GM18951 (cell line): ENCODE measurements at regions not wholly inside any gene's neighbourhood (a gene's known extent, or its start where the extent isn't known, plus 50 kb on each side); places are given as distances from the start of the nearest gene placed in this dataset.
"Not testable (repeated sequence)": the region's sequence is repeated elsewhere in the genome, so short reads cannot be mapped to it uniquely, and the experiment has no call there.

Experiments
- POLR2A ChIP-seq: IDR thresholded peaks from 4 replicates; pipeline ENCODE4 v1.6.1; 2011; ENCODE audit warnings: mild to moderate bottlenecking; ENCODE audit not compliant: insufficient read length, insufficient read depth; ENCODE audit errors: extremely low read depth
- in situ Hi-C: fragments of 300-500 bp; cut with MboI; formaldehyde crosslinking; loops from one replicate; pipeline ENCODE4 v1.12.0; 2022; ENCODE audit warnings: low sequenced_read_pairs, mixed read lengths, inconsistent platforms; ENCODE audit not compliant: unreplicated experiment

GRCh38 chr4:122973465-122973864, 51.1 kb upstream of the NUDT6 start:
- in situ Hi-C loops: no loop called here
- TF ChIP-seq POLR2A: no peak

- in situ Hi-C loops: no loop called here
- TF ChIP-seq POLR2A: no peak
Observed at GRCh38 chr4:122976111-122976510, 53.7 kb upstream of the NUDT6 start.

GRCh38 chr4:122977103-122977502, 54.7 kb upstream of the NUDT6 start:
- no peak for TF ChIP-seq POLR2A
- in situ Hi-C loops: no loop called here

GRCh38 chr4:122978109-122978508, 55.7 kb upstream of the NUDT6 start:
- TF ChIP-seq POLR2A: no peak
- in situ Hi-C loops: no loop called here

- in situ Hi-C loops: no loop called here
Observed at GRCh38 chr4:122978789-122979188, 56.4 kb upstream of the NUDT6 start.

GRCh38 chr4:122980860-122981259, 58.5 kb upstream of the NUDT6 start:
- in situ Hi-C loops: no loop called here
- TF ChIP-seq POLR2A: no peak

More at GRCh38 chr4:122978789-122979188, 56.4 kb upstream of the NUDT6 start:
- no peak for TF ChIP-seq POLR2A

- in situ Hi-C loops: no loop called here
- TF ChIP-seq POLR2A: no peak
Observed at GRCh38 chr4:122988696-122989095, 66.3 kb upstream of the NUDT6 start.

- TF ChIP-seq POLR2A: no peak
- in situ Hi-C loops: no loop called here
Observed at GRCh38 chr4:122990891-122991290, 68.5 kb upstream of the NUDT6 start.

- in situ Hi-C loops: no loop called here
- TF ChIP-seq POLR2A: no peak
Observed at GRCh38 chr4:122992057-122992456, 69.7 kb upstream of the NUDT6 start.

- no peak for TF ChIP-seq POLR2A
- in situ Hi-C loops: no loop called here
Observed at GRCh38 chr4:122992641-122993040, 70.2 kb upstream of the NUDT6 start.

GRCh38 chr4:122996350-122996749, 74.0 kb upstream of the NUDT6 start:
- in situ Hi-C loops: no loop called here
- no peak for TF ChIP-seq POLR2A

GRCh38 chr4:122997463-122998101, 75.2 kb upstream of the NUDT6 start:
- no peak for TF ChIP-seq POLR2A

GRCh38 chr4:123004079-123004478, 81.7 kb upstream of the NUDT6 start:
- in situ Hi-C loops: not testable (repeated sequence)

More at GRCh38 chr4:122997463-122998101, 75.2 kb upstream of the NUDT6 start:
- in situ Hi-C loops: no loop called here

GRCh38 chr4:123005126-123005525, 82.7 kb upstream of the NUDT6 start:
- in situ Hi-C loops: not testable (repeated sequence)

- no peak for TF ChIP-seq POLR2A
- in situ Hi-C loops: no loop called here
Observed at GRCh38 chr4:123007679-123008078, 85.3 kb upstream of the NUDT6 start.

- in situ Hi-C loops: not testable (repeated sequence)
Observed at GRCh38 chr4:123012416-123012815, 90.0 kb upstream of the NUDT6 start.
